Neutrophil (primary cell): ENCODE measurements at regions not wholly inside any gene's neighbourhood (a gene's known extent, or its start where the extent isn't known, plus 50 kb on each side); places are given as distances from the start of the nearest gene placed in this dataset.

Experiments
- H3K27ac ChIP-seq: fragments of 200-600 bp; sonication (generic); 2 replicates; pipeline ENCODE4 v1.5.1; 2016; ENCODE audit warnings: mild to moderate bottlenecking, moderate library complexity
- H3K27me3 ChIP-seq: fragments of 200-600 bp; sonication (generic); 2 replicates; pipeline ENCODE4 v1.6.0; 2016; ENCODE audit warnings: mild to moderate bottlenecking
- H3K36me3 ChIP-seq: fragments of 200-600 bp; sonication (generic); 2 replicates; pipeline ENCODE4 v1.5.1; 2017
- H3K4me1 ChIP-seq, 2 experiments: fragments of 200-600 bp in 1 of 2; sonication (generic) in 1 of 2; 1 replicate in 1 of 2; 2 replicates in 1 of 2; pipeline versions ENCODE4 v1.5.1 to v1.6.1; 2013 to 2016; ENCODE audit warnings: low read depth in 1 of 2, low read length in 1 of 2, mild to moderate bottlenecking in 1 of 2, moderate library complexity in 1 of 2; ENCODE audit not compliant: control insufficient read depth in 1 of 2, insufficient read depth in 1 of 2
- H3K4me3 ChIP-seq, 2 experiments: fragments of 200-600 bp in 1 of 2; sonication (generic) in 1 of 2; 1 replicate in 1 of 2; 2 replicates in 1 of 2; pipeline ENCODE4 v1.5.1; 2013 to 2016; ENCODE audit warnings: low read depth in 1 of 2, low read length in 1 of 2, mild to moderate bottlenecking in 1 of 2, moderate library complexity in 1 of 2
- H3K9me3 ChIP-seq: fragments of 200-600 bp; sonication (generic); 2 replicates; pipeline ENCODE4 v1.5.1; 2016
- TF ChIP-seq, protein P1 (sequence below): fragments of 200-600 bp; sonication (generic); IDR thresholded peaks from 2 replicates; pipeline ENCODE4 v1.5.1; 2016; ENCODE audit warnings: antibody characterized with exemption

- no peaks in the 10 kb centered on the region for H3K4me1 ChIP-seq
- TF ChIP-seq, protein P1, sequence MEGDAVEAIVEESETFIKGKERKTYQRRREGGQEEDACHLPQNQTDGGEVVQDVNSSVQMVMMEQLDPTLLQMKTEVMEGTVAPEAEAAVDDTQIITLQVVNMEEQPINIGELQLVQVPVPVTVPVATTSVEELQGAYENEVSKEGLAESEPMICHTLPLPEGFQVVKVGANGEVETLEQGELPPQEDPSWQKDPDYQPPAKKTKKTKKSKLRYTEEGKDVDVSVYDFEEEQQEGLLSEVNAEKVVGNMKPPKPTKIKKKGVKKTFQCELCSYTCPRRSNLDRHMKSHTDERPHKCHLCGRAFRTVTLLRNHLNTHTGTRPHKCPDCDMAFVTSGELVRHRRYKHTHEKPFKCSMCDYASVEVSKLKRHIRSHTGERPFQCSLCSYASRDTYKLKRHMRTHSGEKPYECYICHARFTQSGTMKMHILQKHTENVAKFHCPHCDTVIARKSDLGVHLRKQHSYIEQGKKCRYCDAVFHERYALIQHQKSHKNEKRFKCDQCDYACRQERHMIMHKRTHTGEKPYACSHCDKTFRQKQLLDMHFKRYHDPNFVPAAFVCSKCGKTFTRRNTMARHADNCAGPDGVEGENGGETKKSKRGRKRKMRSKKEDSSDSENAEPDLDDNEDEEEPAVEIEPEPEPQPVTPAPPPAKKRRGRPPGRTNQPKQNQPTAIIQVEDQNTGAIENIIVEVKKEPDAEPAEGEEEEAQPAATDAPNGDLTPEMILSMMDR = no peak
- no peak overlapping the region for H3K27ac ChIP-seq
- no peaks in the 10 kb centered on the region for H3K27me3 ChIP-seq
- H3K9me3 ChIP-seq = no peaks in the 10 kb centered on the region
- no peaks in the 10 kb centered on the region for H3K36me3 ChIP-seq
- H3K4me3 ChIP-seq = no peak overlapping the region
Measured at GRCh38 chr2:23235736-23236135, 149.2 kb upstream of the KLHL29 start.

- no peak overlapping the region for H3K27ac ChIP-seq
- no peaks in the 10 kb centered on the region for H3K36me3 ChIP-seq
- H3K27me3 ChIP-seq = no peaks in the 10 kb centered on the region
- no peak overlapping the region for H3K4me3 ChIP-seq
- no peaks in the 10 kb centered on the region for H3K4me1 ChIP-seq
- H3K9me3 ChIP-seq = no peaks in the 10 kb centered on the region
- TF ChIP-seq, protein P1 = no peak
Measured at GRCh38 chr2:23237147-23237546, 147.8 kb upstream of the KLHL29 start.

- Histone ChIP-seq H3K4me3 (no peak overlapping the region), H3K36me3 (no peaks in the 10 kb centered on the region), H3K4me1 (no peaks in the 10 kb centered on the region), H3K27me3 (no peaks in the 10 kb centered on the region), H3K27ac (no peak overlapping the region), H3K9me3 (no peaks in the 10 kb centered on the region)
- TF ChIP-seq, protein P1 = no peak
Measured at GRCh38 chr2:23238011-23238657, 146.8 kb upstream of the KLHL29 start.

- no peaks in the 10 kb centered on the region for H3K9me3 ChIP-seq
- TF ChIP-seq, protein P1 = no peak
- H3K27ac ChIP-seq = no peak overlapping the region
- H3K4me1 ChIP-seq = no peaks in the 10 kb centered on the region
- H3K4me3 ChIP-seq = no peak overlapping the region
- H3K36me3 ChIP-seq = no peaks in the 10 kb centered on the region
- no peaks in the 10 kb centered on the region for H3K27me3 ChIP-seq
Measured at GRCh38 chr2:23239374-23239773, 145.6 kb upstream of the KLHL29 start.

DNA sequence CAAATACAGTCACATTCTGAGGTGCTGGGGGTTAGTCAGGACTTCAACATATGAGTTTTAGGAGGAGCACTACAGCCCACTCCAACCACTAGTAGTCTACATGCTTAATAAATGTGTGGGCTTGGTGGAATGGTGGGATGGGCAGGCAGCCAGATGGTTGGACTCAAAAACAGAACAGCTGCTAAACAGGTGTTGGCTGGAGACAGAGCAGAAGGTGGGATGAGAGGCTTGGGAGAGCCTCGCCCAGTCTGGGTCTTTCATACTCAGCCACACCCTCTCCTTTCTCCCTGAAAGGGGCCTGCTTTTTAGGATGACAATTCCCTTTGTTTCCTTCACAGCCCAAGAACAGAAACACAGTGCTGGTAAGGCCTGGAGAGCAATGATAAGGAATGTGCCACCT lies 143.9 kb upstream of the KLHL29 start:
- H3K4me3 ChIP-seq = no peak overlapping the region
- H3K27ac ChIP-seq = no peak overlapping the region

More for the DNA sequence above, 143.9 kb upstream of the KLHL29 start:
- H3K9me3 ChIP-seq = no peaks in the 10 kb centered on the region
- no peaks in the 10 kb centered on the region for H3K4me1 ChIP-seq
- TF ChIP-seq, protein P1 = no peak
- no peaks in the 10 kb centered on the region for H3K36me3 ChIP-seq
- no peaks in the 10 kb centered on the region for H3K27me3 ChIP-seq
